Daoy (cell line): ENCODE measurements at regions not wholly inside any gene's neighbourhood (a gene's known extent, or its start where the extent isn't known, plus 50 kb on each side); places are given as distances from the start of the nearest gene placed in this dataset.
"Not testable (repeated sequence)": the region's sequence is repeated elsewhere in the genome, so short reads cannot be mapped to it uniquely, and the experiment has no call there.

ENCODE experiments used
- DNase-seq: peaks from one replicate; pipeline ENCODE4 v3.0.0-alpha.2; 2015; ENCODE audit warnings: low read depth

DNA sequence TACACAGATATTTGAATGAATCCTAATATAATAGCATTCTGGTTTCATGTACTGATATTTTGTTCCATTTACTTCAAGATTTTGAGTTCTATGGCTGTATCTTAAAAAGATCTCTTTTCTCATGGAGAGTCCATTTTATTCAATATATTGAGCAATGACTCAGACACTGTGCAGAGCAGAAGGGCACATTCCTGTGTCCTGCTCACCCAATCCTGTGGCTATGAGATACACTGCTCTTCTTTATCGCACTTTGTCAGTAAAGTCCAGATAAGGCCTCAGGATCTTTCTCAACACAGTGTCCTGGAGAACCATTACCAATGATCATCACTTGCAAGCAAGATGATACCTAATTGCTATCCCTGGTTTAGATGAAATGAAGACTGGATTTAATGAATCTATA is 155.0 kb downstream of the CYSLTR2 start:
- no peak for DNase-seq

- no peak for DNase-seq
These were observed 156.3 kb downstream of the CYSLTR2 start for GRCh38 chr13:48810013-48810412.

GRCh38 chr13:48813518-48813917 is 159.8 kb downstream of the CYSLTR2 start:
- DNase-seq = no peak

- no peak for DNase-seq
These were observed 159.0 kb upstream of the FNDC3A start for GRCh38 chr13:48816700-48817099.

GRCh38 chr13:48817166-48817802 is 158.4 kb upstream of the FNDC3A start:
- DNase-seq = no peak

DNA sequence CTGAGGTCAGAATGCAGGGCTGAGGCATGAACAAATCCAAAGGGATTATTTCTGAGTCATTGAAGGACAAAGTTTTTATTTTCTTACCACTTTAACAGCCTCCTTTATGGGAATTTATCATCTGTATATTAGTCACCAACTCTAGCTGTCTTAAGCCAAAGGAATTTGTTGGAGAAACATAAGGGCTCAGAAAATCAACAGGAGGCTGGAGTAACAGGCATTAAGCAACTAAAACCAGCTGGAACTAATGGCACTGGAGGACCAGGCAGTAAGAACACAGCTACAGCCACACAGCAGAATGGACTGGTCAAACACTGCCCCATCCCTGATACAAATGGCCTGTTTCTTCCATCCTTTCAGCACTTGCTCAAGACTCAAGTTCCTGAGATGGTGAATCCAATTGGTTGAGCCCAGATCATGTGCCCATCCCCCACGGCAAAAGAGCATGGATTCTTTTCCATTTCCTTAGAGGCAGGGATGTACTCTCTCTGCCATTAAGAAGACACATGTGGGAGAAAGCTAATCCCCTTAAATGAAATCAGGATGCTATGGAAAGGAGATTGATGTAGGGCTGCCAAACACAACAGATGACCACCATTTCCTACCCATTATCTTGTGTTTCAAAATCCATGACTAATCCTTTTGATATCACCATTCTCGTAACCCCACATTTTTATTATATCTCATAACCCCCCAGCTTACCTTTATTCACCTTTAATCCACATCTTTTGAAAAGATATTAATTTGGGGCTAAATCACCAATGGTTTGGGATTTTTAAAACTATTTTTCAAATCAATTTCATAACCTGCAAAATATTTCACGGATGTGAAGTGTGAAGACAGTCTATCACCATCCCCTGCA is 157.0 kb upstream of the FNDC3A start:
- DNase-seq = peak; percentile 67

- no peak for DNase-seq
These were observed 156.3 kb upstream of the FNDC3A start for GRCh38 chr13:48819376-48819775.

DNA sequence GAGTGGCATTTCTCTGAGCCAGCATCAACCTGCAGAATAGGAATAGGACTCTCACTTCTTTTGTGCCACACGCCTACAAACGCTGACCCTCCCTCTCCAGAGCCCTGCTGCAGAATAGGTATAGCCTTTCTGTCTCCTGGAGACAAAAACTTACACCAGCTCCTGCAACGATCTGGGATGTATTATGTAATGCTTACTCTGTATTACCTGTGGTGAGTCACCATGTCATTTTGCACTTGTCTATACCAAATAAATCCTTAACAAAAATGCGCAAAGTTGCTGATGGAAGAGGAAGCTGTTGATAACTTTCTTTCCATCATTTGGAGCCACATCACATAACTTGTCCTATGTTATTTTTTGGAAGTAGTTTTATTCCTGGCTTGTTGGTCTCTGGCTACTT is 155.8 kb upstream of the FNDC3A start:
- no peak for DNase-seq

DNA sequence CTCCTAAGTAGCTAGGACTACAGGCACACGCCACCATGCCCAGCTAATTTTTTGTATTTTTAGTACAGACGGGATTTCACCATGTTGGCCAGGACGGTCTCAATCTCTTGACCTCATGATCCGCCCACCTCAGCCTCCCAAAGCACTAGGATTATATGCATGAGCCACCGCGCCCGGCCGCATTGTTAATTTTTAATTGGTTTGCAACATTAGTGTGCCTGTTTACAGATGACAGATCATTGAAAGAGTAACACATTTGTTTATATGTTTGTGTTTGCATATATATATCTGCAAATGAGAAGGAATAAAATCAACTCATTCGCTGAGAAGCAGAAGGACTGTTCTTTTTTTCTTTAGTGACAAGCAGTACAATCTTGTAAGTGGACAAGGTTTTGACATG is 152.2 kb upstream of the FNDC3A start:
- not testable (repeated sequence) for DNase-seq

DNA sequence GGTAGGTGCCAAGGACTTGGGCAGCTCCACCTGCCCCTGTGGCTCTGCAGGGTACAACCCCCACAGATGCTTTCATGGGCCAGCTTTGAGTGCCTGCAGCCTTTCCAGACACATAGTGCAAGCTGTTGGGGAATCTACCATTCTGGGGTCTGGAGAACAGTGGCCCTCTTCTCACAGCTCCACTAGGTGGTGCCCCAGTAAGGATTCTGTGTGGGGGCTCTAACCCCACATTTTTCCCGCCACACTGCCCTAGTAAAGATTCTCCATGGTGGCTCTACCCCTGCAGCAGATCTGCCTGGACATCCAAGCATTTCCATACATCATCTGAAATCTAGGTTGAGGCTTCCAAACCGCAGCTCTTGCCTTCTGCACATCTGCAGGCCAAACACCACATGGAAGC is 149.7 kb upstream of the FNDC3A start:
- no peak for DNase-seq

DNA sequence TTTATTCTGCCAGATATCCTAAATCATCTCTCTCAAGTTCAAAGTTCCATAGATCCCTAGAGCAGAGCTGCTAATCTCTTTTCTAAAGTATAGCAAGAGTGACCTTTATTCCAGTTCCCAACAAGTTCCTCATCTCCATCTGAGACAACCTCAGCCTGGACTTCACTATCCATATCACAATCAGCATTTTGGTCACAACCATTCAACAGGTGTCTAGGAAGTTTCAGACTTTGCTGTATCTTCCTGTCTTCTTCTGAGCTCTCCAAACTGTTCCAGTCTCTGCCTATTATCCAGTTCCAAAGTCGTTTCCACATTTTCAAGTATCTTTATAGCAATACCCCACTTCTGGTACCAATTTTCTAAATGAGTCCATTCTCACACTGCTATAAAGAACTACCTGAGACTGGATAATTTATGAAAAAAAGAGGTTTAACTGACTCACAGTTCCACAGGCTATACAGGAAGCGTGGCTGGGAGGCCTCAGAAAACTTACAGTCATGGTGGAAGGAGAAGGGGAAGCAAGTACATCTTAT is 148.7 kb upstream of the FNDC3A start:
- not testable (repeated sequence) for DNase-seq

DNA sequence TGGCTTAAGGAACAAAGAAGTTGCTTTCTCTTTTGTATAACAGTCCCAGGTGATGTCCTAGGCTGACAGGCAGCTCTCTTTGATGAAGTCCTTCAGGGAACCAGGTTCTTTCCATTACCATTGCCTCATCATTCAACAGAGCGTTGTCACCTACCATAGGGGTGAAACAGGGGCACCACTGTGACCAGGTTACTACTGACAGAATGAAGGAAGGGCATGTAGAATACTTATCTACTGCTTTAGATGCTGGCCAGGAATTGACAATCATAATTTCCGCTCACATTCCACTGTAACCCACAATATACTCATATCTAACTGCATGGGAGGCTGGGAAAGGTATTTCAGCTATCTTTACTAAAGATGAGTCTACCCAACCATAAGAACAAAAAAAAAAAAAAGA is 148.0 kb upstream of the FNDC3A start:
- no peak for DNase-seq

GRCh38 chr13:48828962-48829411 is 146.7 kb upstream of the FNDC3A start:
- DNase-seq = peak; percentile 19

DNA sequence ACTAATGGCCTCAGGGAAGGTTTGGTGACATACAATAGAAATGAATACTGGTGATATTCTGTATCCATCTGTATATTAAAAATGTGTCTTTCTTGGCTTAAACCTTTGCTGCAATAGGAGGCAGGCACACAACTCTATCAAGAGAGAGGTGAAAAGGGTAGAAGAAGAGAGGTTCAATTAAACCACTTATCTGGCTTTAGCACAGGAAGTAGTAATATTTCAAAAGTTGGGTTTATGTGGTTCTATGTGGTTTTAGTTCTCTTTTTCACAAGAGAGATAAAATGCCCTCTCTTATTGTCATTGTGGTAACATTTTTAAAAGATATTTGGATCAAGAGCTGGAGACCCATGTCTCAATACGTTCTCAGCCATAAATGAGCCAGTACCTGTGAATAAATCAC is 146.2 kb upstream of the FNDC3A start:
- DNase-seq = no peak

GRCh38 chr13:48831248-48831647 is 144.5 kb upstream of the FNDC3A start:
- DNase-seq = no peak

DNA sequence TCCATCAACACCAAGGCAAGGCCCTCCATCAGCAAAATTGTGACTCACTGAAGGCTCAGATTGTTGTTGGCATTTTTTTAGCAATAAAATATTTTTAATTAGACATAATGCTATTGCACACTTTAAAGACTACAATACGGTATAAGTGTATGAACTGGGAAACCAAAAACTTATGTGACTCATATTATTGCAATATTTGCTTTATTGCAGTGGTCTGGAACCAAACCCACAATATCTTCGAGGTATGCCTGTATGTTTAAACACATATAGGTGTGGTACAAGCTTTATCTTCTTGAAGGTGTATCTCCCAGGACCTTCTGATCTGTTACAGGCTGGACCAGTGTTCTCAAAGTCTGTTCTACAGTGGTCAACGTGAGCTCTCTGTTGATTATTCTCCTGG is 142.3 kb upstream of the FNDC3A start:
- DNase-seq = no peak

DNA sequence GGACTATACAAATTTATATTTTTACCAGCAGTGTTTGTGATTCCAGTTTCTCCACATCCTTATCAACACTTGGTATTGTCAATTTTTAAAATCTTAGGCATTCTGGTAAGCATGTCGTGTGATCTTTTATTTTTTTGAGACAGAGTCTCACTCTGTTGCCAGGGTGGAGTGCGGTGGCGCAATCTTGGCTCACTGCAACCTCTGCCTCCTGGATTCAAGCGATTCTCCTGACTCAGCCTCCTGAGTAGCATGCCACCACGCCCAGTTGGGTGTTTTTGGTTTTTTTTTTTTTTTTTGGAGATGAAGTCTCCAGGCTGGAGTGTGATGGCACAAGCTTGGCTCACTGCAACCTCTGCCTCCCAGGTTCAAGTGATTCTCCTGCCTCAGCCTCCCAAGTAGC is 140.4 kb upstream of the FNDC3A start:
- DNase-seq = not testable (repeated sequence)

DNA sequence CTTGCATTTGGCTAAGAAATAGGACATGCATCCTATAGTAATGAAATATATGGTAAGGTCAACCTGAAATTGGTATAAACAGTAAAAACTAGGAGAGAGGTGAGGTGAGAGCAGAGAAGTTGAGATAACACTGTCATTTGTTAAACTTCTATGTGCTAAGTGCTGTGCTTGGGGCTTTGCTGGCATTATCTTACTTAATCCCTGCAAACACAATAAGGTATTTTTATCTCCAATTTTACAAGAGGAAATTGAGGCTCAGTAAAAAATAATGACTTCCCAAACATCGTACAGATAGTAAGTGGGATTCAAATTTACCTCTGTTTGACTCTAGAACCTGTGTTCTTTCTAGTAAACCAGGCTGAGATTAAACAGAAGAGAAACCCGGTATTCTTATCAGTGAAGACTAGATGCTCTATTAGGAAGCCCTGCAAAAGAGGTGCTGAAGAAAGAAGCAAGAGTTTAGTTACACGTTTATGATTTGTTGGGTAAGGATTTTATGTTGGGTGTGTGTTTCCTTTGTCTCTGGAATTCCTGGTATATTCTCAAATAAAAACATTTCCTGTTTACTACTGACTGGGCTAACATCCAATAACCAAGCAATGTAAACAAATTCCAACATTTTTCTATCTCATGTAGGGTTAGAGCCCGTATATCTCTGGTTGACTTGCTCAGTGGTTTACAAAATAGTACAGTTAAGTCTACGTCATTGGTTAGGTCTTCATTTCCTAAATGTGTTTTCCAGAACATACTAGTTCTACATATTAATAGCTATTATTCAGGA is 137.3 kb upstream of the FNDC3A start:
- no peak for DNase-seq

DNA sequence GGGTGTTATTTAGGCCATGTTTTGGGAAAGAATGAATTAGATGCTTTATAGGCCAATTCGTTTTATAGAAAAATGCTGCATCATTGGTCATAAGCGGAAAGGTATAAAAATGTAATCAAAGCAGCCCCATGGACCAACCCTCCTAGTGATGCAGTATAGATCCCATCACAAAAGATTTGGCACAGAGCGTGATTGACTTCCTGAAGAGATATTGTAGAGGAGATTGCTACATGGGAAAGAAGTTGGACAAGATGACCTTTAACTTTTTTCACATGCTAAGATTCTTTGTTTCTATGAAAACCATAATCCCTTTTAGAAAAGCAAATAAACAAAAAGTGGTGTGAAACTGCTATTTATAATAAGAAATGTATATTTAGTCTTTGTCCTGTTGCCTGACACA is 136.5 kb upstream of the FNDC3A start:
- no peak for DNase-seq

- no peak for DNase-seq
These were observed 135.3 kb upstream of the FNDC3A start for GRCh38 chr13:48840366-48840765.

- no peak for DNase-seq
These were observed 133.4 kb upstream of the FNDC3A start for GRCh38 chr13:48842316-48842715.

- no peak for DNase-seq
These were observed 131.9 kb upstream of the FNDC3A start for GRCh38 chr13:48843630-48844380.
